Kidney (tissue), 13 donors: ENCODE measurements at regions not wholly inside any gene's neighbourhood (a gene's known extent, or its start where the extent isn't known, plus 50 kb on each side); places are given as distances from the start of the nearest gene placed in this dataset.
A peak's percentile ranks its signal among the peaks of the same experiment; 100 is the strongest.

Experiments
- DNase-seq, 5 donors: peaks; one replicate each; pipeline ENCODE4 v3.0.0-alpha.2; 2013 to 2020
- FAIRE-seq: peaks from 2 replicates; lab custom pipeline; 2012; peaks lifted over from hg19 to GRCh38; lab: Jason Lieb, UNC
- H3K27ac ChIP-seq, 2 donors: one replicate each; pipeline ENCODE4 v1.7.0; 2013; ENCODE audit warnings: low read depth in 2 of 2, low read length in 2 of 2, inconsistent platforms in 1 of 2
- H3K27me3 ChIP-seq: one replicate; pipeline ENCODE4 v1.7.1; 2013; ENCODE audit warnings: low read length, inconsistent platforms; ENCODE audit not compliant: control insufficient read depth, insufficient read depth
- H3K36me3 ChIP-seq, 3 donors: one replicate each; pipeline versions ENCODE4 v1.7.0 to v1.7.1; 2013; ENCODE audit warnings: low read length in 3 of 3, control low read depth in 1 of 3, inconsistent platforms in 1 of 3; ENCODE audit not compliant: insufficient read depth in 3 of 3, control insufficient read depth in 2 of 3
- H3K4me1 ChIP-seq, 3 donors: one replicate each; pipeline versions ENCODE4 v1.7.0 to v1.7.1; 2013; ENCODE audit warnings: low read length in 3 of 3, inconsistent platforms in 1 of 3, low read depth in 1 of 3; ENCODE audit not compliant: control insufficient read depth in 2 of 3, insufficient read depth in 2 of 3
- H3K4me3 ChIP-seq, 3 donors: one replicate each; pipeline versions ENCODE4 v1.7.0 to v1.8.1; 2013; ENCODE audit warnings: low read length in 3 of 3, control low read depth in 1 of 3, inconsistent platforms in 1 of 3
- H3K9ac ChIP-seq, 3 donors: one replicate each; pipeline versions ENCODE4 v1.7.0 to v1.7.1; 2013; ENCODE audit warnings: low read length in 3 of 3, control low read depth in 1 of 3, inconsistent platforms in 1 of 3
- H3K9me3 ChIP-seq, 3 donors: one replicate each; pipeline versions ENCODE4 v1.7.0 to v1.7.1; 2013; ENCODE audit warnings: low read length in 3 of 3, control low read depth in 1 of 3, inconsistent platforms in 1 of 3; ENCODE audit not compliant: control insufficient read depth in 2 of 3, insufficient read depth in 1 of 3
- CTCF ChIP-seq: IDR thresholded peaks from 3 replicates; pipeline ENCODE4 v1.5.1; 2012; ENCODE audit warnings: mild to moderate bottlenecking, moderate library complexity, borderline replicate concordance; ENCODE audit not compliant: insufficient read depth; ENCODE audit errors: extremely low read depth
- intact Hi-C: fragments of 100-400 bp; cut with DNase I; formaldehyde crosslinking; loops from one replicate; pipeline ENCODE4 v1.11.1; 2022
- donor health status: control.
- donor health status: control.
- donor health status: control.
- donor health status: control.
- donor health status: control.
- donor health status: DM: yes; HTN: yes; CAD: no.
- donor health status: Normal renal cell carcinoma (clear cell type).

- H3K9ac ChIP-seq = no peak overlapping the region
- no peak overlapping the region for H3K27ac ChIP-seq
- H3K27me3 ChIP-seq = no peaks in the 10 kb centered on the region
- intact Hi-C loops = no loop called here
- no peak for FAIRE-seq
- H3K4me1 ChIP-seq = no peaks in the 10 kb centered on the region
- H3K9me3 ChIP-seq = peaks cover 0 to 8% (median 0%) of the 10 kb centered on the region in 3 donors
- H3K4me3 ChIP-seq = no peak overlapping the region
- no peak for DNase-seq
- no peaks in the 10 kb centered on the region for H3K36me3 ChIP-seq
- TF ChIP-seq CTCF = no peak
Observed at GRCh38 chr10:78197628-78198272, 164.1 kb downstream of the RPS24 start.

- Histone ChIP-seq H3K27ac (no peak overlapping the region), H3K36me3 (no peaks in the 10 kb centered on the region), H3K4me1 (no peaks in the 10 kb centered on the region), H3K27me3 (no peaks in the 10 kb centered on the region), H3K9ac (no peak overlapping the region), H3K4me3 (no peak overlapping the region), H3K9me3 (no peaks in the 10 kb centered on the region)
- no peak for TF ChIP-seq CTCF
- FAIRE-seq (no peak), DNase-seq (peak in 3 of 5 donors; percentile 57 to 84 (median 76))
- intact Hi-C loops = no loop called here
Observed at GRCh38 chr10:78199005-78199725, 165.5 kb downstream of the RPS24 start.

GRCh38 chr10:78199759-78200158, 166.1 kb downstream of the RPS24 start:
- no peaks in the 10 kb centered on the region for H3K9me3 ChIP-seq
- no peaks in the 10 kb centered on the region for H3K27me3 ChIP-seq
- no peak for DNase-seq
- H3K4me3 ChIP-seq = no peak overlapping the region
- no peaks in the 10 kb centered on the region for H3K4me1 ChIP-seq
- H3K9ac ChIP-seq = no peak overlapping the region
- no peak overlapping the region for H3K27ac ChIP-seq
- no peak for FAIRE-seq
- TF ChIP-seq CTCF = no peak
- H3K36me3 ChIP-seq = no peaks in the 10 kb centered on the region
- intact Hi-C loops = no loop called here
